PC-3 (cell line): ENCODE measurements at regions not wholly inside any gene's neighbourhood (a gene's known extent, or its start where the extent isn't known, plus 50 kb on each side); places are given as distances from the start of the nearest gene placed in this dataset.

Experiments used
- EZH2 ChIP-seq: fragments of 300-600 bp; sonication (generic); IDR thresholded peaks from one replicate; pipeline ENCODE4 v1.6.1; 2017; ENCODE audit warnings: antibody characterized with exemption, mild to moderate bottlenecking, low read length; ENCODE audit not compliant: unreplicated experiment
- EZH2phosphoT487 ChIP-seq: fragments of 300-600 bp; sonication (generic); IDR thresholded peaks from 2 replicates; pipeline ENCODE4 v1.6.1; 2018; ENCODE audit warnings: mild to moderate bottlenecking, antibody characterized with exemption, low read length, borderline replicate concordance
- TF ChIP-seq, protein P1 (sequence below): fragments of 300-600 bp; sonication (generic); conservative IDR thresholded peaks from 2 replicates; pipeline ENCODE4 v1.5.1; 2017; ENCODE audit warnings: antibody characterized with exemption, low read depth, mild to moderate bottlenecking, low read length

DNA sequence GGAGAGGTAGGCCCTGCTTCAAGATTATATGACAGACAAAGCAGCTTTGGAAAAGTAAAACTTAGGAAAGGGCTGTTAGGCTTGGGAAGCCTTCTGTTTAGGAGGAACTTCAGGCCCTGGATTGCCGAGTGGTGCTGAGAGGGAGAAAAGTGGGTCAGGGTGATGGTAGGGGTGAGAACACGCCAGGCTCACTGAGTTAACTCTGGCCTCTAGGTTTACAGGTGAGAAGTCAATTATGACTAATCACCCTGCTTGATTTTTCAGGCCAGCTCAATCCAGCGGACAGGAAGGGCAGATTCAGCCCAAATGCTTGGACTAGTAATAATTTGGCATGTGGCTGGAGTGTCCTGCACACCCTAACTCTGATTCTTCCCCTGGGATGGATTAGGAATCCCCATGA lies 365.1 kb upstream of the LMCD1 start:
- TF ChIP-seq, protein P1, sequence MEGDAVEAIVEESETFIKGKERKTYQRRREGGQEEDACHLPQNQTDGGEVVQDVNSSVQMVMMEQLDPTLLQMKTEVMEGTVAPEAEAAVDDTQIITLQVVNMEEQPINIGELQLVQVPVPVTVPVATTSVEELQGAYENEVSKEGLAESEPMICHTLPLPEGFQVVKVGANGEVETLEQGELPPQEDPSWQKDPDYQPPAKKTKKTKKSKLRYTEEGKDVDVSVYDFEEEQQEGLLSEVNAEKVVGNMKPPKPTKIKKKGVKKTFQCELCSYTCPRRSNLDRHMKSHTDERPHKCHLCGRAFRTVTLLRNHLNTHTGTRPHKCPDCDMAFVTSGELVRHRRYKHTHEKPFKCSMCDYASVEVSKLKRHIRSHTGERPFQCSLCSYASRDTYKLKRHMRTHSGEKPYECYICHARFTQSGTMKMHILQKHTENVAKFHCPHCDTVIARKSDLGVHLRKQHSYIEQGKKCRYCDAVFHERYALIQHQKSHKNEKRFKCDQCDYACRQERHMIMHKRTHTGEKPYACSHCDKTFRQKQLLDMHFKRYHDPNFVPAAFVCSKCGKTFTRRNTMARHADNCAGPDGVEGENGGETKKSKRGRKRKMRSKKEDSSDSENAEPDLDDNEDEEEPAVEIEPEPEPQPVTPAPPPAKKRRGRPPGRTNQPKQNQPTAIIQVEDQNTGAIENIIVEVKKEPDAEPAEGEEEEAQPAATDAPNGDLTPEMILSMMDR: no peak
- TF ChIP-seq EZH2phosphoT487 (no peak), EZH2 (no peak)
